Stimulated activated CD4-positive, alpha-beta T cell treated with anti-CD3 and anti-CD28 coated beads, Interleukin-1b, Interleukin-23, amount 100 ng/mL, for 24 hours (primary cell): ENCODE measurements at regions not wholly inside any gene's neighbourhood (a gene's known extent, or its start where the extent isn't known, plus 50 kb on each side); places are given as distances from the start of the nearest gene placed in this dataset.
"Not testable (repeated sequence)": the region's sequence is repeated elsewhere in the genome, so short reads cannot be mapped to it uniquely, and the experiment has no call there.

ENCODE experiments used
- DNase-seq, 4 experiments: peaks; one replicate each; pipeline ENCODE4 v3.0.0-alpha.2; 2020; ENCODE audit warnings: low read depth in 4 of 4, low spot score in 1 of 4

DNA sequence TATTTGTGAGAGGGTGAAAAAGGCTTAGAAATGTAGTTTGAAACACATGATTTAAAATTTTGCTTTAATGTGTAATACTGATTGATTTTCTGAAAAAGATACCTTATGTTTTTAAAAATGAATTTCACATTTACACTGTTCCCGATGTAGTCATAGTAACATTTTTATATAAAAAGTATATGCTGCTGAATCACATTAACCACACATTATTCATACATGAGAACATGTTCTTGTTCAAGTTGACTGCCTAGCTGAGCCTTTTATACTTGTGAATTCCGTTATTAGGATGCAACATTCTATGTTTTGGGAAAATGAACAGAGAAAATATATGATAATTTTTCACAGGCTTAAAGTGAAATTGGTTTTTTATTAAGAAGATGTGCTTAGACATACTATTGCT is 461.1 kb upstream of the NUDT12 start:
- DNase-seq, result no peak

DNA sequence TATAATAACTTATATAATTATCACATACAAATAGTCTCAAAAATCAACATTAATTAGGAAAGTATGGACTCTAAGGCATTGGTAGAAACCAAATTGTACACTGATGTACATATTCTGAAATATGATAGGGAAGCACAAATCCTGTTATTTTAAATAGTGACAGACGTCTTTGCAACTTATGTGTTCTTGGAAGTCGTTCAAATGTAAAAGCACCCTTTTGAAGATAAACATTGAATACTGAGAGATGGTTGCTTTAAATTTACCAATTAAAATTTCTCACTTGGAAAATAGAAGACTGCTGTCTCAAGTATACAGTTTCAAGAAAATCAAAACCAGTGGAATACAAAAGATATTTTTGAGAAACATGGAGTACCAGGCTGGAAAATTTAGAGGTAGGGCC is 457.4 kb upstream of the NUDT12 start:
- DNase-seq, result no peak

- DNase-seq, result no peak
These were observed 455.7 kb upstream of the NUDT12 start for GRCh38 chr5:104018299-104018698.

GRCh38 chr5:104016646-104017045 is 454.1 kb upstream of the NUDT12 start:
- no peak for DNase-seq

DNA sequence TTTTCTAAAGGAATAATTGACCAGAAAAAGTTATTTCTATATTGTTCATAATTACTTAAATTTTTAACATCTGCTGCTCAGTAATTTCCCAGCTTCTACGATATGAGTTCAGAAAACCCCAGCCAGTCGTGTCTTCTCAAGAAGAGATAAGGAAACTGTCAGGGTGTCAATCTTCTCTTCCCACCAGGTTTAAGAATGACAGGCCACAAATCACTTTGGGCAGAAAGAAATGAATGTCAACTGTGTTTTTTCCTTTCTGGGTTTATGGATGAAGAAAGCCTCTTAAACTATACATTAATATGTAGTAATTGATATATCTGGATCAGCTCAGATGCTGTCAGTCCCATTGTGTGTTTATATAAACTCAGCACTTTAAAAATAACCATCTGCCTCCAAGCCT is 453.2 kb upstream of the NUDT12 start:
- no peak for DNase-seq

DNA sequence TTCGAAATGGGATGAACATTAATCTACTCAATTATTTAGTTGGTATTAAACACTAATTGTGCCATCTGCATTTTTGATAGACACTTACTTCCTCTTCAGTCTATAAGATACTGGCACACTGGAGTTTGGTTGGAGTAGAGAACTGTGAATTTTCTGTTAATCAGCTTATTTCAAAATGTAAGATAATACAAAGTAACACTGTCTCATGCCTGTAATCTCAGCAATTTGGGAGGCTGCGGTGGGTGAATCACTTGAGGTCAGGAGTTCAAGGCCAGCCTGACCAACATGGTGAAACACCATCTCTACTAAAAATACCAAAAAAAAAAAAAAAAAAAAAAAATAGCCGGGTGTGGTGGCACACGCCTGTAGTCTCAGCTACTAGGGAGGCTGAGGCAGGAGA is 440.2 kb upstream of the NUDT12 start:
- not testable (repeated sequence) for DNase-seq

- no peak for DNase-seq
These were observed 438.5 kb upstream of the NUDT12 start for GRCh38 chr5:104001136-104001535.

DNA sequence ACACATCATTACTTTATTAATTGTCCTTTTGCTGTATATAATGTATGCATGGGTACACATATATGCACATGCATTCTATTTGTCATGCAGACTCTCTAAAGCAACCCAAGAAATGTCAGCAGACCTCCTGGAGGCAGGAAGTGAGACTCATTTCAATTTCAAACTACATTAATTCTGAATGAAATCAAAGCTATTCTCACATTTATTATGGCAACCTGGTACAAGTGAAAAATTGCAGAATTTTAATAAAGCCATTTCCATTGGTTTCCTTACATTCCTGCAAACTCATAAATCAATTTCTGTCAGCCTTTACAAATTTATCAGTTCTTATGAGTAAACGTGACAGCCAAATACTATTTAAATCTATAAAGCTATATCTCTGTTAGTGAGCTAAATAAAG is 430.4 kb upstream of the NUDT12 start:
- no peak for DNase-seq

DNA sequence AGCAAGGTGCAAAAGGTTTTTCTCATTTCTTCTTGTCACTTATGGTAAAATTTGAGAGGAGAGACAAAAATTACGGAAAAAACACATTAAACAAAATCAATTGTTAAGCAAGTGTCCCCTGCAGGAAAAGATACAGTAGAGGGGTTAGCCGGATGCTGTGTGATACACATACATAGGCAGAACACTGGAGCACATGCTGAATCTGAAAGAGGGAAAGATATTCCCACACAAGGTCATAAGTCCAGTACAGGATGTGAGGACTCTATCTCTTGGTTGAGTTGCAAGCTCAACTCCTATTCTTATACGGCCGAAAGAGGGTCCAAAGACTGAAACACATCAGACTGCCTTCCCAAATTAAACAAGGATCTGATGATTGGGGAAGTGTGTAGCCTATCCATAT is 427.5 kb upstream of the NUDT12 start:
- no peak for DNase-seq

GRCh38 chr5:103981592-103981991 is 419.0 kb upstream of the NUDT12 start:
- no peak for DNase-seq

DNA sequence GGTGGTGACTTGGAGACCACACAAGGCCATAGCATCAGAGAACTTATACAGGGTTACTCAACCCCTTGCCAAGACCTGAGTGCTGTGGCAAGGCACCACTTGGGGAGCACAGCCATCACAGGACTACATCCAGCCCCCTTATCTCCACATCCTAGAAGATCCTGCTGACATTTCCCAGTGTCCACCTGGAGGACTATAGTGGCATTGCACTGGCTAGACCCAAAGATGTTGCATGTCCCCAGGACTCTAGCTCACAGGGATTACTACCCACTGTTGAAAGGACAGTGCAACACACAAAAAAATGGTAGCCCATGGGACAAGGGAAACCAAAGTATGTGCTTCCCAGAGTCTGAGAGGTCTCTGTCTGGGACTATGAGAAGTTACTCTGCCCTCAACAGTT is 411.1 kb upstream of the NUDT12 start:
- no peak for DNase-seq

- not testable (repeated sequence) for DNase-seq
These were observed 403.7 kb upstream of the NUDT12 start for GRCh38 chr5:103966295-103966694.

GRCh38 chr5:103962023-103962422 is 399.4 kb upstream of the NUDT12 start:
- no peak for DNase-seq

- DNase-seq, result no peak
These were observed 391.2 kb upstream of the NUDT12 start for GRCh38 chr5:103953601-103954382.

GRCh38 chr5:103951776-103952175 is 389.2 kb upstream of the NUDT12 start:
- DNase-seq, result no peak

DNA sequence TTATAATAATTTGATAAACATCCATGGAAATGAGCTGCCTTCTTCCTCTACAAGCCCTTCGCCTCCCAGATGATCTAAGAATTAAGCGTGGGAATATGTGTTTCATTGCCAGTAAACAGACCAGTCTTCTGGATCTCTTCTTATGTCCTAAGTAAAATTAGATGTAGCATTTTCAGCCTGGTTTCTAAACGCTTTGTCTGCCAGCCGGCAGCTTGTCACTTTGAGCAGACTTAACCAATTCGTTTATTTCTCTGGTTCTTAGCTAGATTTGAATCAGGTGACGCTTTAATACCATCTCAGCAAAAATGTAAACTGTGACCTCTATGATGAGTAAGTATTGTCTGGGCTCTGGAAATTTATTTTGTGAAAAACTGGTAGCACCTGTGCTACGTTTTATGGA is 380.6 kb upstream of the NUDT12 start:
- no peak for DNase-seq

DNA sequence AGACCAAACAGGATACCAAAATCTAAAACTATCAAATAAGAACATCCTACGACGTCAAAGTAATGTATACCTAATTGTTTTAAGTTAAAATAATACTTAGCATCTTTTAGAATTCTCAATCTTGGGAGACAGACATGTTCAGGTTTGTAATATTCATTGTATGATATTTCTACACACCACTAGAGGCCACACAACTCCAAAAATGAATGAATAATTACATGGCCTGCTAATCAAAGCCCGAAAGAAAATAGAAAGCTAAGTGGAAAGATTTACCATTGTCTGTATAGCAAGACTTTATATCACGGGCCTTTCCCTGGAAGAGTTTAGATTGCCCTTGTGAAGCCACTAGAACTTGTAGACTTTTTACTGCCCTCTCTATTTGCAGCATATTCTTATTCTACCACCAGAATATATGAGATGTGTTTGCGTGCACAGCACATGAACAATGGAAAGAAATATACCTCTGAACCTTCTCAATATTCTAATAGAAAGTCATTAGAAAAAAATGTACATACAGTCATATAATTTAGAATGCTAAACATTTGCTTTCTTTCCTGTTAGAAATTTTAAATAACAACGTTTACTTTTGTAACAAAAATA is 380.1 kb upstream of the NUDT12 start:
- no peak for DNase-seq

GRCh38 chr5:103941596-103941995 is 379.0 kb upstream of the NUDT12 start:
- DNase-seq, result no peak

- no peak for DNase-seq
These were observed 375.6 kb upstream of the NUDT12 start for GRCh38 chr5:103938146-103938695.

DNA sequence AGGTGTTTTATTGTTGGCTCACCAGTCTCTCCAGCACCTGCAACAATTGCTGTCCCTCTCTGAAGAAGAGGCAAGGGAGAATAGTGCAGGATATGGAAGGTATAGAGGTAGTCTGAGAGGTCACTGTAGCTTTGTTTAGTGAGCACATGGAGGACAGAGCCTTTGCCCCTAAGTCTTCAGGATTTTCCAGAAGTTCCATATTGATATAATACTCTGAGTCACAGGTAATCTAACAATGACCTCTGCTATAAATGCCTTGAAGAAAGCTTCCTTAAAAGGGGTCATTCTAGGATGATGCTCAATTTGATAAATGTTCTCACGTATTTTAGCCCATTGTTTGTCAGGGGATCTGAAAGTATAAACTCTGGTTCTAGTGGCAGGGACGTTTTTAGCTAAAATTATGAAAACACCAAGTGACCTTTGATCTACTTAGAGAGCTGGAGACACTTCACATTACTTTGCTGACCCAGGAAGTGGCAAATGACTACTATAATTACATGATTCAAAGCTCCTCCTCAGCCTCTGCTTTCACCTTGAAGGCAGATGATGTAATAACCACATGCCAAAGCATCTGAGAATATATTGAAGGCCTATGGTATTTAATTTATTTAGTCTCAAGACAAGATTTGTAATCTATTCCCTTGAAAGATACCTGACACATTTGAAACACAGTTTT is 366.9 kb upstream of the NUDT12 start:
- DNase-seq, result no peak

- no peak for DNase-seq
These were observed 365.1 kb upstream of the NUDT12 start for GRCh38 chr5:103927739-103928138.

DNA sequence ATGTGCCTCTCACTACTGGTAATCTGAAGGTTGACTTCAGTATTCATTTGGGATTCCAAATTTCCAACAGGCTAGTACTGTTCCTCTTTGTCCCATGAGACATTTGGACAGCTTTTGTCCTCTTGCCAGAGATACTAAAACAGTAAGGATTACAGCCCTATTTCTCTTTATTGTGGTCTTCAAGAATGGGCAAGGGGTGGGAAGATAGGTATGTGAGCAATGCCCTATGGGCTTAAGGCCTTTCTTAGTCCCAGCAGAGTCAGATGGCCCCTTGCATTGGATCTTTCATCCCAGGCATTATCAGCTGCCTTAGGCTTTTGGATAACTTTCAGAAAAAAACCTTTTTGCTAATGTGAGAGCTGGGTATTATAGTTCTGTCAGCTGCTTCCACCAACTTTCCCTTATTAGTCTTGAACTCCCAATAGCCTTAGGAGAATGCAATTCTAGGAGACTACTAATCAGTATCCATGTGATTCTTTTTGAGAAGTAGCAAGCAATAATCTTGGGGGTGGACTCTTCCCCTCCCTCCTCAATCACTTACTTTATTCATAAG is 361.1 kb upstream of the NUDT12 start:
- DNase-seq, result no peak
